HG03060 (cell line): ENCODE measurements at regions not wholly inside any gene's neighbourhood (a gene's known extent, or its start where the extent isn't known, plus 50 kb on each side); places are given as distances from the start of the nearest gene placed in this dataset.

Experiments
- ATAC-seq: cut with Tn5 transposase; IDR thresholded peaks from one replicate; pipeline ENCODE4 v1.9.1; 2021; ENCODE audit warnings: low read depth, moderate number of reproducible peaks; ENCODE audit not compliant: unreplicated experiment

DNA sequence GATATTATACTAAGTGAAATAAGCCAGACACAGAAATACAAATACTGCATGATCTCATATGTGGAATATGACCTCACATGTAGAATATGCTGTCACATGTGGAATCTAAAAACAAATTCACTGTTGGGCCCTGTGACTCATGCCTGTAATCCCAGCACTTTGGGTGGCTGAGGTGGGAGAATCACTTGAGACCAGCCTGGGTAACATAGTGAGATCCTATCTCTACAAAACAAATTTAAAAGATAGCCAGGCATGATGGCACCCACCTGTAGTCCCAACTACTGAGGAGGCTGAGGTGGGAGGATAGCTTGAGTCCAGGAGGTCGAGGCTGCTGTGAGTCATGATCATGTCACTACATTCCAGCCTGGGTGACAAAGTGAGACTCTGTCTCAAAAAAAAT, 160.3 kb downstream of the PTEN start:
- no peak for ATAC-seq

DNA sequence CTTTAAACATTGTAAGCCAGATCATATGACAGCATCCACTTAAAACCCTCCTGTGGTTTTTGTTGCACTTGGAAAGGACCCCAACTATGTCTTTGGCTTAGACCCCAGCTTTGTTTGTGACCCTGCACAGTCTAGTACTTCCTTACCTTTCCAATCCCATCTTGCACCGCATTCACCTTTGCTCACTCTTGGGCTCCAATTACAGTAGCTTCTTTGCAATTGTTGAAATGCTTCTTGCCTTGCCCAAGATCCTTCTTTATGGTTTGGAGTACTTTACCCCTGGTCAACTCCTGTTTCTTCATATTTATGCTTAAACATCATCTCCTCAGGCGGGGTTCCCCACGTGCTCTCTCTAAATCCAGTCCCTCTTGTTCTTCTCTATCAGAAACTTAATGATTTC, 162.6 kb downstream of the PTEN start:
- ATAC-seq, result no peak

DNA sequence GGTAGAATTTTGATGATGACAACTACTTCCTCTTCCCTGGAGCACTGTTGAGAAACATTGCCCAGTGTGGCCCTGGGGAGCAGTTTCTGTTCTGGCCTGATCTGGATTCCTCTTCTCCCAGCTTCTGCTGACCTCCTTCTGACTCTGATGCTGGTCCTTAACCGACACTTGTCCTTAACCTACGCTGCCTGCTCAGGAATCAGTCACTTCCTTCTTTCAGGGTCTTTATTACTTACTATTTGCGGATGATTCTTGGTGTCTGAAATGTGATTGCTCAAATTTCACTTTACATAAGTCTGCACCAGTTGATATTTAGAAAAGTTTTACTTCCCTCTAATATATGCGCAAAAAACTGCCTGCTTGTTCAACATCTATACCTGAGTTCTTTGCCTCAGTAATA, 164.1 kb downstream of the PTEN start:
- no peak for ATAC-seq

DNA sequence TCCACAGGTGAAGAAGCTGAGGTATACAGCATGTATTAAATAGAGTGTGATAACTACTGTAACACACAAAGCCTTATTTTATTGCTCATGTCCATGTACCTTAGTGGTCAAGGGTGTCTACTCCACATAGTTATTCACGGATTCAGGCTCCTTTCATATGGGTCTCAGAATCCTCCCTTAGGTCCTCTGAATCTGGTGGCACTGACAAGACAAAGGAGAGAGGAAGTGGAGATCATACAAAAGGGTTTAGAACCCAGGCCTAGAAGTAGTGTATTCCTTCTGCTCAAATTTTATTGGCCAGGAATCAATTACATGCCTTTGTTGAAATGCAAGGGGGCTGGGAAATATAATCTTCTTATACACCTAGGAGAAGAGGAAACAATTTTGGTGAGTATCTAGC, 164.6 kb downstream of the PTEN start:
- ATAC-seq, result no peak

DNA sequence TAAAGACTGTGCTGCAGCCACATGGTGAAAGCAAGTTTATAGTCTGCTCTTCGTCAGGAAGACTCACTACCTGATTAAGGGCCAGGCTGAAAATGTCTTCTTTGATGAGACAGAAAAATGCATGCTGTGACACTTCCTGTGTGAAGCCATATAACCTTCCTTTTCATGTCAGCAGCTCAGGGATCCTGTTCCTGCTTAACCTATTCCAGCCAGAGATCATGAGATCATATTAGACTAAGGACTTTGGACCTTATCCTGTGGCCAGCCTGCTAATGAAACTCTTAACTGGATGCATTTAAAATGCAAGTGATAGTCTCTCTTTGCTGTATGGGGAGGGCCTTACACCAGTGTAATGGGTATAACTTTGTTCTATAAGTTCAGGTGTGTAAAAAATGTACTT, 165.2 kb downstream of the PTEN start:
- ATAC-seq, result no peak

DNA sequence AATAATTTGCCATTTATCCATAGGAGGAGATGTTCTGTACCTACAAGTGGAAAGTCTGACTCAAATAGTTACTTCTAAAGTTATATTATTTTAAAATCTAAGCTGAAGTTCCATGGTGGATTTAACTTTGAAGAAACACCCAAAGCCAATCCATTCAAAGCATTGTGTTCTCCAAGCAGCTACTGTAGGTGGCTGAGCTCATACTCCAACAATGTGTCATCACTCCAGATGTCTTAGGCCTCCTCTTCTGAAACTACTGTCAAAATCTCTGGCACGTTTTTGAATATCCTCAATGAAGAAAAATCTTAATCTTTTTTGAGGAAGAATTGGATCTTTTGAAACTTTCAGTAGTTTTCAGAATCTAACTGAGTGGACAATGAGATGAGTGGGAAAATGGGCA, 169.1 kb downstream of the PTEN start:
- no peak for ATAC-seq

DNA sequence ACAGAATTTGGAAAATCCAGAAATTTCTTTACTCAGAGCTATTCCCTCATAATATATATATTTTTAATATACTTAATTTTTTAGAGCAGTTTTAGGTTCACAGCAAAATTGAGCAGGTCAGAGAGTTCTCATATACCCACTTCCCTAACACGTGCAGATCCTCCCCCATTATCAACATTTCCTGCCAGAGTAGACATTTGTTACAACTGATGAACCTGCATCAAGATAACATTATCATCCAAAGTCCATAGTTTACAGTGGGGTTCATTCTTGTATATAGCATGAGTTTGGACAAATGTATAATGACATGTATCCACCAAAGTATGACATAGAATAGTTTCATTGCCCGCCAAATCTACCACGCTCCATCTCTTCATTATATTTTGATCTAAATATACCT, 170.0 kb downstream of the PTEN start:
- ATAC-seq, result no peak

DNA sequence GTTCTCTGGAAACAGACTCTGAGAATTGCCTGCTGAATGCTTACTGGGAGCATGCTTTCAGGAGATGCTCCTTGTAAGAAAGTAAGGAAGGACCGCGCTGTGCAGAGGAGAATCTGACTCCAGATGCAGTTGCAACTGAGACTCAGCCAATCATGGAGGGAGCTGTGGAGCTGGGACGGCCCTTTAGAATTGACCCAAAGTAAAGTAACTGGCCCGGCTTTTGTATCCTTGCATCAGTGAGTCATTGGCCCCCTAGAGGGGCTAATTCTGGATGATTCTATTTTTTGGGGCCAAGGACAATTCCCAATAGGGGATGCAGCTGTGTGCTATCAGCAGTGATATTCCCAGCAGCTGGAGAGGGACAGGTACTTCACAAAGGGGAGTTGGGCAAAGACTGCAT, 170.4 kb downstream of the PTEN start:
- ATAC-seq, result no peak

DNA sequence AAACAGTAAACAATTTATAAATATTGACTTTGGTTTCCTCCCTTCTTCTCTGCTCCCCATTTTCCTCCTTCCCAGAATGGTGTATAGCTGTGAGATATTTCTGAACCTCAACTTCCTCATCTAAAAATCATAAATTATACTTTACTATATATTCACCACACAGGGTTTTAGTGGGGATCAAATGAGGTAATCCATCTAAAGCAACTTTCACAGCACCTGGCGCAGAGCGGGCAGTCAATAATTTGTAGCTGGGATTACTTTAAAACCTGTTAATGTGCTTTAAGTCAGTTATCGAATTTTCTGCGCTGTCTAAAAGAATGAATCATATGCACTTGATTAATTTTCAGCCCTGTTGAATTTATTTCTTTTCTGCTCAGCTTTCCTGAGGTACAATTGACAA, 172.7 kb downstream of the PTEN start:
- no peak for ATAC-seq

DNA sequence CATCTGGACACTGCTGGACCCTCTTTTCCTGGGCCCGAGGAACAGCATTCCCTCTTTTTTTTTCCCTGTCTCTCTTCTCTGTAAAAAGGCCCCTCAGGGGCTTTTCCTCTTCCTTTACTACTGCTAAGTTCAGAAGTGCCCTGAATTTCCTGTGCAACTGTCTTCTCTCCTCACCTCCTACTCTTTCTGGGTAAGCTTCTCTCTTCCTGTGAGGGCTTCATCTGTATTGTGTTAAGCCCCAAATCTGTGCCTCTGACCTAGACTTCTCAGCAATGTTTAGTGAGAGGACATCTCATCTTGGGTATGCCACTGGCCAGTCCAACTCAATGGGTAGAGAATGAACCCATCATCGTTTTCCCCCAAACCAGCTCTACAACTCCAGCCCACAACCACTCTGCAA, 174.2 kb downstream of the PTEN start:
- ATAC-seq, result no peak

DNA sequence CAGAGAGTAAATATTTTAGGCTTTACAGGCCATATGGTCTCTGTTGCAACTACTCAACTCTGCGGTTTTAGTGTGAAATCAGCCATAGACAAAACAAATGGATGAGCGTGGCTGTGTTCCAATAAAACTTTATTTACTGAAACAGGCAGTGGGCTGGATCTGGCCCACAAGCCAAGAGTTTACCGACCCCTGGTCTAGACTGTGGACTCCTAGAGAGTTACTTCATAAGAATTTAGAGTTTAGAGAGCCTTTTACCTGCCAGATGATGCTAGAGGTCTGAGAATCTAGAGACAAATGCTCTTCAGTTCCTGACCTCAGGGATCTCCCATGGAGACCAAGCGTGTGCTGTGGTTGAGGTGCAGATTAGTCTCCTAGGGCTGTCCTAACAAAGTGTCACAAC, 174.8 kb downstream of the PTEN start:
- ATAC-seq, result no peak

DNA sequence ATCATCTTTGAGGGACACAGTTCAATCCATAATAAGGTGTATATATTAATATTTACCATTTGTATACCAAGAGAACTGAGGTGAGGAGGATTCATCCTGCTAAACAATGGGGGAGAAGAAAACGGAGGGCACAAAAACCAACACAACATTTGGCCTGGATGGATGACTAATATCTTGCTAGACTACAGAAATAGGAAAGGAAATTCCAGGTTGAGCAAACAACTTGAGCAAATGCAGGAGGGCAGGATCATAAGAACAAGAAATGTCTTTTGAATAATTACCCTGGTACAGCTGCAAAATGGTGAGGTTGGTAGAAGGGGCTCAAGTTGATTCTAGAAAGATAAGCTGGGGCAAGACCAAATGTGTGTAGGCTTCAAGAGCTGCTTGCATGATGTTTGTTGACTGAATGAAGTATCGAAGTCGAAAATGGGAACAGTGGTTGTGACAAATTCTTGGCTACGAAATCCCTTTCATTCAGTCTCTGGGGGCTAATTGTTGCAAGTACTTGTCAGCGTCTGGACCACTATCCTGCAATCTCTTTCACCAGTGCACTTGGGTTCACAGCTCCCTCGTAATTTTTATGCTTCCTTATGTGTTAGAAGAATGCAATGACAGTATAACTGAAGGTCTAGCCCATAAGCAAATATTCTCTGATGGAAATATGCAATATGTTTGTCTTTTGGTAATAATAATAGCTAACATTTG, 176.2 kb downstream of the PTEN start:
- no peak for ATAC-seq

DNA sequence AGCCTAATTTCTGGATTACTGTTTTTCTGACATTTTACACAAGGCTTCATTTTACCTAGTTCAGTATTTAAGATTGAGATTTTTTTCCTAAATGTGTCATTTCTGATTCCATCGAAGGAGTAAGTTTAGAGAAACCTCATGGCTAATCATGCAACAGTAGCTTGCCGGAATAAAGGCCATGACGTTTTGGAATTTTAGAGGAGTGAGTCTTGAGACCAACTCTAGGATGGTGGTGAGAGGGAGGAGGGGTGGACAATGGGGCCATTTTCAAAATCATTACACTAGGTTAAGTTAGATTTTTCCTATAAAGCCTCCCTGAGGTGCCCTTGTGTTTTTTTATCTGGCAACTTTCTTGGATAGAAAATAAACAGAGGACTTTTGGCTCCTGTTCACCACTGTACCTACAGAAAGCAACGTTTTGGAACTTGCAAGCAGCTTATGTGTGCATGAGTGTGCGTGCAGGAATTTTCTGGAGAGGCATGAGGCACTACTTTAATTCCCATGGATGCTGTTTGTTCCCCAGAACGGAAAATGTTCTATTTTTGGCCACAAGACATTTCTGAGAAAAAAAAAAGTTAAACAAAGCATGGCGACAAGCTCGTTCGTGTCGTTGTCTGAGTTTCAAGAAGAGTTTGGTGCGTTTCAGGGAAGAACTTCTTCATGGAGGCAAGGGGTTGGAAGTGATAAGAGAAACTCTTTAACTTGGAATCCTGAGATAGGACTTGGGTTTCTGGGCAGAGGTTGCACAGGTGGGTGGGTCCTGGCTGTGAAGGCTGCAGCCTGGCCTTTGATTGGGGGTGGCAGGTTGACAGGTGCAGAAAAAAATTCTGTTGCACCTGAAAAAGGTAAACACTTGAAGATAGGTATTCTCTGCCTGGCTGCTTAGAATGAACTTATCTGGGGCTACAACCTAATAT, 178.1 kb downstream of the PTEN start:
- no peak for ATAC-seq

DNA sequence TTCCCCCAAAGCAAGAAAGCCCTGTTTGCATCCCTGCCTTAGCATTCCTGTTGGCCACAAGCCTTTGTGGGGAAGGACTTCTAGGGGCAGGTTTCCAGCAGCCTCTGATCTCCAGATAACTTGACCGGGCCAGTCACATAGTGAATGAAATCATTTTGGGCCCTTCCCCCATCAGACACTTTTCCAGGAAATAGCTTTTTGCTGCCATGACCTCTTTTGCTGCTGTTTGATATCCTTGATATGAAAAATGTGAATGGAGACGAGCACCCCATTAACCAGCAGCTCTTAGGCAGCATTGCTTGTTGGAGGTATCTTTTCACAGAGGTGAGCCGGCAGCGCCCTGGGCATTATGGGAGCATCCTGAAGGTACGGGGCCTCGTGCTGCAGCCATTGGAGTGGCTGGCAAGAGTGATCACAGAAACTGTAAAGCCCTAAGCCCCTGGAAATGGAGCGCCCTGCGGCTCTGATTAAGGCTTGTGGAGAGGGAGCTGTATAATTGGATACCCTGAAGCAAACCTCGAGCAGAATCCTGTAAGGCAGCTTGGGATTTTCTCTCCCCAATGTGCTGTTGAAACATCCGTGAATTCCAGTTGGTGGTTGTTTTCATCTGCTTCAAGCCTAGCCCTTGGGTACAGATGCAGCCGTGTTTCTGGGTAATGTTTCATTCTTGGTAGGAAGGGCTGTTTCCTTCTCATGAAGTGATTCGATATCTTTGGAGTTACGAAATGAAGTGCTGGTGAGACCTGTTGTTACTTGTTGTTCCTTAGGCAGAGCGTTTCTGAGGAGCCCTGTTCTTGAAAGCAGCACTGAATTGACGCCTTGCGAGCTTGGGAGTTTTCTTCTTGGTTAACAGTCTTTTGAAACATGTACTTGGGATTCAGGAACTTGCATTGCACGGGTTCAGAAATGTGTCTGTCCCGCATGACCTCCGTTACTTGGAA, 179.0 kb downstream of the PTEN start:
- ATAC-seq, result no peak

DNA sequence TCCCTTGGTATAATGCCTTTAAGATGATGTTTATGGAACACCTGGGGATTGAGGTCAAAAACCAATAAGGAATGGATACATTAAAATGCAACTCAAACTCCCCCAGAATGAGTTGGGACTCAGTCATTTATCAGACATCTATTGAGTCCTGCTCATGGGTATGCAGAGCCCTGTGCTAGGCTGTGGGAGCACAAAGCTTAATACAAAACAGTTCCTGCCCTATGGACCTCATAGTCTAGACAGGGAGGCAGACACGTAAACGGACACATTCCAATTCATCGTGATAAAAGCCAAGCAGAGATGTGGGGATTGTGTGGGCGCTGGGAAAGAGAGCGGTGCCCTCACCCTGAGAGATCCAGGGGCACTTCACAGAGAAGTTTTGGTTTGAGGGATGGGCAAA, 181.7 kb downstream of the PTEN start:
- no peak for ATAC-seq

DNA sequence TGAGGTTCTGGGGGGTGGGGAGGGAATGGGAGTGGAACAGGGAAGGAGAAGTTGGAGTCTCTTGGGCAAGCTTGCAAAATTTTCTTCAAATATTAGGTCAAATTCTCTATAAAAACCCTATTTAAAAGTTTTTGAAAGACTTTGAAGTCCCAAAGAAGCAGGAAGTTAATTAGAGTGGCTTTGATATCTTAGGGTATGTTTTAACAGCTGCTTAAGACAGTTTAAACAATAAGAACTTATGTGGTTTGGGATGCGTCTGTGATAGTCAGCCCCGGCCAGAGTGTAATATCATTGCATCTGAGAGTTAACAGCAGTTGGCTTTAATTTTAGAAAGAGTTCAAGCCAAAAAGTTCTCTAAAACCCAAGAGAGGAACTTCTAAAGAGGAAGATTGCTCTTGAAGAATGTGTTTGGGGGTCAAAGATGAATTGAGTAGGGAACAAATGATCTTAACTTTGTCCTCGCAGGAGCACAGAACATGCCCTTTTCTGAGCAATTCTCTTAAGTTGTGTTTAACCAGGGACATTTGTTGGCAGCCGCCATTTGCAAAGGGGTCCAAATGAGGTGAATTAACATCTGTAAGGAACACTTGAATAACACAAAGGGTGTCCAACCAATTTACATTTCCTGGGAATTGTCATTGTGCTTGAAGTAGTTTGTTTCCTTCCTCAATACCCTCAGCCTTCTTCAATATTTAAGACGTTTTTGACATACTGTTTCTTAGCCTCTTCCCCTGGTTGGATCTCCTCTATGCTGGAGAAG, 182.4 kb downstream of the PTEN start:
- no peak for ATAC-seq

DNA sequence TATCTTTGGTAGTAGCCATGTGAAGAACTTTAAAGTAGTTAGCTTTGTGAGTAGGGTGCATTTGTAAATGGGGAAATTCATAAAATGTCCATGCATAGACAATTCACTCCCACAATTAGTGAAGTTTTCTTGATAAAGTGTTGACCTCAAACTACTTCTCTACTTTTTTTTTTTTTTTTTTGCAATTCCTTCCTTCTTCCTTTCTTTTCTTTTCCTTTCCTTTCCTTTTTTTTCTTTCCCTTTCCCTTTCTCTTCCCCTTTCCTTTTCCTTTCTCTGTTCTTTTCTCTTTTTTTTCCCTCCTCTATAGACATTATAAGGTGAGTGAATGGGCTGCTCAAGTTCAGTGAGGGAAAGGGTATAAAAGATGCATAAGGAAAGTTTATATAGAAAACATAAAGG, 184.2 kb downstream of the PTEN start:
- no peak for ATAC-seq

DNA sequence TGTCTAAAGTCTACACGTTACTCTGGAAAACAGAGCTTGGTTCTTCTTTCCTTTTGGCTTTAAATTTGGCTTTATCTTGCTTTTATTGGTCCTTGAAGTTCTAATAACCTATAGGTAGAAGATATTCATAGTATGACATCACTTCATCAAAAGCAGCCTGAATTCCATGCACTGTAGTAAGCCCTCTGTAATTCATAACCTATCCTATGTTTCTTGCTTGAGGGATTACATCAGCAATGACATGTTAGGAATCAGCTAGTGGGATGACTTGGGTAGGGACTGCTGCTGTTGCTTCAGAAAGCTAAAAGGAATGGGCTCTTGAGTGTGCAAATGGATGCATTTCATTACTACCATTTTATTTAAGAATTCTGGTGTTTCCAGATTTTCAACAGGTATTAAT, 184.9 kb downstream of the PTEN start:
- ATAC-seq, result no peak

DNA sequence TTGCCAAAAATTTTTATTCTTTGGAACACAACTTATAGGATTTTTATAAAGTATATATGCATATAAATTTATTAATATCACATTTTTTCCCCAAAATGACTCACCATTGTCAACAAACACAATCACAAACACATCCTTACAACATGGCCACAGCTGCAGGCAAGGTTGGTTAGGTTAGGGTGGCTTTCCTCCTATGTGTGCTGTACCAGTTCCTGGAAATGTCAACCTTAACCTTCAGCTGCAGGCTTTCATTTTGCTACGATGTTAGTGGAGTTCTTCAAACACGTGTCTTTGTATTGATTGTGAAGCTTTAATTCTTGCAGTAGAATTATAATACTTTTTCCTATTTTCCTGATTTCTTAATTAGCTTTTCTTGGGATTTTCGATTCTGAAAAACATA, 185.8 kb downstream of the PTEN start:
- ATAC-seq, result no peak

DNA sequence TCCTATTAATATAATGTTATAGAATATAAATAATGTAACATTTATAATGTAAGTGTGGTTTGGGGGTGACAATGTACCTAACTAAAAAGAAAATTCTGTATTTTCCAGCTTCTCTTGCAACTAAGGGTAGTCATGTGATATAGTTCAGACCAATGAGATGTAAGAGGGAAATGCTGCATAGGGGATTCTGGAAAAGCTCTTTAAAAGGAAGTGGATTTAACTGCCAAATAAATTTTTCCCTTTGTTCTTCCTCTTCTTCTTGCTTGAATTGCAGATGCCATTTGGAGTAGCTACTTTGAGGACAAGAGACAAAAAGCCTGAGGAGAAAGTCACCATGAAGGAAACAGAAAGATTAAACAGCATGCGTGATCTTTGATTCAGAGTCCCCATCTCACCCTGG, 194.3 kb downstream of the PTEN start:
- no peak for ATAC-seq
